HEK293T (cell line): ENCODE measurements at regions not wholly inside any gene's neighbourhood (a gene's known extent, or its start where the extent isn't known, plus 50 kb on each side); places are given as distances from the start of the nearest gene placed in this dataset.
"Not testable (repeated sequence)": the region's sequence is repeated elsewhere in the genome, so short reads cannot be mapped to it uniquely, and the experiment has no call there.

Experiments
- ARNT ChIP-seq: fragments of 450-650 bp; IDR thresholded peaks from 2 replicates; pipeline ENCODE4 v1.6.1; 2017; ENCODE audit warnings: mild to moderate bottlenecking
- BHLHE40 ChIP-seq: fragments of 450-650 bp; IDR thresholded peaks from 2 replicates; pipeline ENCODE4 v1.6.1; 2016; ENCODE audit warnings: mild to moderate bottlenecking, moderate library complexity, borderline replicate concordance
- CTBP1 ChIP-seq: fragments of 450-650 bp; IDR thresholded peaks from 2 replicates; pipeline ENCODE4 v1.6.1; 2016; ENCODE audit warnings: borderline replicate concordance
- ELF4 ChIP-seq: fragments of 450-650 bp; IDR thresholded peaks from 2 replicates; pipeline ENCODE4 v1.6.1; 2017; ENCODE audit warnings: antibody characterized with exemption
- FOXA1 ChIP-seq: fragments of 450-650 bp; IDR thresholded peaks from 2 replicates; pipeline ENCODE4 v1.6.1; 2016; ENCODE audit warnings: mild to moderate bottlenecking
- FOXM1 ChIP-seq: fragments of 450-650 bp; IDR thresholded peaks from 2 replicates; pipeline ENCODE4 v1.6.1; 2017; ENCODE audit warnings: mild to moderate bottlenecking, borderline replicate concordance
- L3MBTL2 ChIP-seq: fragments of 450-650 bp; conservative IDR thresholded peaks from 2 replicates; pipeline ENCODE4 v1.6.1; 2016; ENCODE audit warnings: mild to moderate bottlenecking
- LEF1 ChIP-seq: fragments of 450-650 bp; IDR thresholded peaks from 2 replicates; pipeline ENCODE4 v1.6.1; 2017; ENCODE audit warnings: mild to moderate bottlenecking, borderline replicate concordance
- NFRKB ChIP-seq: fragments of 450-650 bp; IDR thresholded peaks from 2 replicates; pipeline ENCODE4 v1.6.1; 2016; ENCODE audit warnings: mild to moderate bottlenecking, moderate library complexity
- SP1 ChIP-seq: fragments of 450-650 bp; IDR thresholded peaks from 2 replicates; pipeline ENCODE4 v1.6.1; 2017
- SUZ12 ChIP-seq: fragments of 450-650 bp; IDR thresholded peaks from 2 replicates; pipeline ENCODE4 v1.6.1; 2016; ENCODE audit warnings: mild to moderate bottlenecking
- ZNF384 ChIP-seq: fragments of 450-650 bp; IDR thresholded peaks from 2 replicates; pipeline ENCODE4 v1.6.1; 2016
- TF ChIP-seq, protein P1 (sequence below): fragments of 450-650 bp; IDR thresholded peaks from 2 replicates; pipeline ENCODE4 v1.6.1; 2016

DNA sequence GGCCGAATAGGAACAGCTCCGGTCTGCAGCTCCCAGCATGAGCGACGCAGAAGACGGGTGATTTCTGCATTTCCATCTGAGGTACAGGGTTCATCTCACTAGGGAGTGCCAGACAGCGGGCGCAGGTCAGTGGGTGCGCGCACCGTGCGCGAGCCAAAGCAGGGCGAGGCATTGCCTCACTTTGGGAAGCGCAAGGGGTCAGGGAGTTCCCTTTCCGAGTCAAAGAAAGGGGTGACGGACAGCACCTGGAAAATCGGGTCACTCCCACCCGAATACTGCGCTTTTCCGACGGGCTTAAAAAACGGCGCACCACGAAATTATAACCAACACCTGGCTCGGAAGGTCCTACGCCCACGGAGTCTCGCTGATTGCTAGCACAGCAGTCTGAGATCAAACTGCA lies 386.8 kb upstream of the SPHKAP start:
- not testable (repeated sequence) for TF ChIP-seq ARNT, FOXM1, FOXA1, NFRKB, BHLHE40, L3MBTL2, ELF4, LEF1, CTBP1, SUZ12, ZNF384, SP1
- TF ChIP-seq, protein P1, sequence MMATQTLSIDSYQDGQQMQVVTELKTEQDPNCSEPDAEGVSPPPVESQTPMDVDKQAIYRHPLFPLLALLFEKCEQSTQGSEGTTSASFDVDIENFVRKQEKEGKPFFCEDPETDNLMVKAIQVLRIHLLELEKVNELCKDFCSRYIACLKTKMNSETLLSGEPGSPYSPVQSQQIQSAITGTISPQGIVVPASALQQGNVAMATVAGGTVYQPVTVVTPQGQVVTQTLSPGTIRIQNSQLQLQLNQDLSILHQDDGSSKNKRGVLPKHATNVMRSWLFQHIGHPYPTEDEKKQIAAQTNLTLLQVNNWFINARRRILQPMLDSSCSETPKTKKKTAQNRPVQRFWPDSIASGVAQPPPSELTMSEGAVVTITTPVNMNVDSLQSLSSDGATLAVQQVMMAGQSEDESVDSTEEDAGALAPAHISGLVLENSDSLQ = not testable (repeated sequence)
